ENCODE measurements at regions not wholly inside any gene's neighbourhood (a gene's known extent, or its start where the extent isn't known, plus 50 kb on each side); places are given as distances from the start of the nearest gene placed in this dataset.
"Not testable (repeated sequence)": the region's sequence is repeated elsewhere in the genome, so short reads cannot be mapped to it uniquely, and the experiment has no call there.

GRCh38 chr16:86836503-86837129 is 258.3 kb downstream of the FOXL1 start:
- no peak for DNase-seq

GRCh38 chr16:86843812-86844211 is 265.5 kb downstream of the FOXL1 start:
- DNase-seq, result no peak

- no peak for DNase-seq
Measured at GRCh38 chr16:86844695-86845094, 266.3 kb downstream of the FOXL1 start.

- no peak for DNase-seq
Measured at GRCh38 chr16:86846136-86846535, 267.8 kb downstream of the FOXL1 start.

GRCh38 chr16:86848821-86849220 is 270.5 kb downstream of the FOXL1 start:
- no peak for DNase-seq

GRCh38 chr16:86850670-86851069 is 272.3 kb downstream of the FOXL1 start:
- DNase-seq, result no peak

- no peak for DNase-seq
Measured at GRCh38 chr16:86852135-86852534, 273.8 kb downstream of the FOXL1 start.

GRCh38 chr16:86854058-86854621 is 275.8 kb downstream of the FOXL1 start:
- peak; percentile 70 for DNase-seq

- no peak for DNase-seq
Measured at GRCh38 chr16:86854626-86855294, 276.4 kb downstream of the FOXL1 start.

GRCh38 chr16:86856946-86857586 is 278.7 kb downstream of the FOXL1 start:
- no peak for DNase-seq

- no peak for DNase-seq
Measured at GRCh38 chr16:86857807-86858206, 279.5 kb downstream of the FOXL1 start.

GRCh38 chr16:86858501-86858900 is 280.2 kb downstream of the FOXL1 start:
- no peak for DNase-seq

GRCh38 chr16:86861270-86861858 is 283.0 kb downstream of the FOXL1 start:
- DNase-seq, result not testable (repeated sequence)

- DNase-seq, result peak; percentile 62
Measured at GRCh38 chr16:86862595-86863280, 284.4 kb downstream of the FOXL1 start.

GRCh38 chr16:86863609-86864008 is 285.3 kb downstream of the FOXL1 start:
- no peak for DNase-seq

- DNase-seq, result no peak
Measured at GRCh38 chr16:86864586-86864985, 286.2 kb downstream of the FOXL1 start.

GRCh38 chr16:86865851-86866662 is 287.7 kb downstream of the FOXL1 start:
- DNase-seq, result peak; percentile 57

- DNase-seq, result no peak
Measured at GRCh38 chr16:86866986-86867722, 288.8 kb downstream of the FOXL1 start.

GRCh38 chr16:86868070-86868469 is 289.7 kb downstream of the FOXL1 start:
- DNase-seq, result no peak

- no peak for DNase-seq
Measured at GRCh38 chr16:86868786-86869185, 290.4 kb downstream of the FOXL1 start.
